H9 (cell line): ENCODE measurements at regions not wholly inside any gene's neighbourhood (a gene's known extent, or its start where the extent isn't known, plus 50 kb on each side); places are given as distances from the start of the nearest gene placed in this dataset.

Experiments
- DNase-seq: peaks from one replicate; pipeline ENCODE4 v3.0.0-alpha.2; 2017
- H2AFZ ChIP-seq: one replicate; pipeline ENCODE4 v1.6.1; 2013; ENCODE audit warnings: mild to moderate bottlenecking, low read length, control low read depth, moderate library complexity
- H2AK5ac ChIP-seq: 2 replicates; pipeline ENCODE4 v1.6.1; 2013; ENCODE audit warnings: low read length, control low read depth, mixed read lengths; ENCODE audit not compliant: insufficient read length
- H2BK120ac ChIP-seq: one replicate; pipeline ENCODE4 v1.6.1; 2013; ENCODE audit warnings: low read depth, mild to moderate bottlenecking, low read length, control low read depth, inconsistent platforms; ENCODE audit not compliant: poor library complexity, severe bottlenecking
- H2BK12ac ChIP-seq: 2 replicates; pipeline ENCODE4 v1.6.1; 2013; ENCODE audit warnings: low read length, control low read depth, mixed read lengths, low read depth; ENCODE audit not compliant: insufficient read length
- H2BK15ac ChIP-seq: 2 replicates; pipeline ENCODE4 v1.6.1; 2013; ENCODE audit warnings: low read depth, low read length, control low read depth
- H2BK20ac ChIP-seq: one replicate; pipeline ENCODE4 v1.6.1; 2013; ENCODE audit warnings: low read depth, mild to moderate bottlenecking, low read length, control low read depth, inconsistent platforms; ENCODE audit not compliant: poor library complexity, severe bottlenecking
- H2BK5ac ChIP-seq: 2 replicates; pipeline ENCODE4 v1.6.1; 2013; ENCODE audit warnings: low read length, control low read depth, mixed read lengths; ENCODE audit not compliant: insufficient read length
- H3K14ac ChIP-seq: 2 replicates; pipeline ENCODE4 v1.6.1; 2013; ENCODE audit warnings: low read length, control low read depth; ENCODE audit not compliant: insufficient read depth
- H3K18ac ChIP-seq: 2 replicates; pipeline ENCODE4 v1.6.1; 2013; ENCODE audit warnings: low read depth, mild to moderate bottlenecking, mixed read lengths, low read length, control low read depth; ENCODE audit not compliant: insufficient read length
- H3K23ac ChIP-seq: 2 replicates; pipeline ENCODE4 v1.6.1; 2013; ENCODE audit warnings: low read length, control low read depth, mixed read lengths, low read depth; ENCODE audit not compliant: insufficient read length
- H3K23me2 ChIP-seq: 2 replicates; pipeline ENCODE4 v1.6.1; 2013; ENCODE audit warnings: low read depth, mild to moderate bottlenecking, mixed read lengths, low read length, control low read depth; ENCODE audit not compliant: insufficient read length, poor library complexity, severe bottlenecking
- H3K27ac ChIP-seq: 2 replicates; pipeline ENCODE4 v1.5.1; 2013; ENCODE audit warnings: low read length, control low read depth, mixed read lengths, low read depth; ENCODE audit not compliant: insufficient read length
- H3K27me3 ChIP-seq: 2 replicates; pipeline ENCODE4 v1.6.1; 2013; ENCODE audit warnings: low read length, control low read depth, inconsistent platforms; ENCODE audit not compliant: insufficient read depth
- H3K4ac ChIP-seq: 2 replicates; pipeline ENCODE4 v1.6.1; 2013; ENCODE audit warnings: low read depth, mild to moderate bottlenecking, control low read depth, inconsistent platforms, low read length, moderate library complexity
- H3K4me1 ChIP-seq: 2 replicates; pipeline ENCODE4 v1.6.1; 2013; ENCODE audit warnings: low read length, control low read depth, inconsistent platforms; ENCODE audit not compliant: insufficient read depth
- H3K4me2 ChIP-seq: 2 replicates; pipeline ENCODE4 v1.6.1; 2013; ENCODE audit warnings: low read length, control low read depth, mixed read lengths; ENCODE audit not compliant: insufficient read length, insufficient read depth
- H3K56ac ChIP-seq: 2 replicates; pipeline ENCODE4 v1.6.1; 2013; ENCODE audit warnings: low read depth, mild to moderate bottlenecking, mixed read lengths, low read length, control low read depth; ENCODE audit not compliant: insufficient read length
- H3K79me1 ChIP-seq: 2 replicates; pipeline ENCODE4 v1.6.1; 2013; ENCODE audit warnings: low read depth, mild to moderate bottlenecking, moderate library complexity, low read length, control low read depth, inconsistent platforms; ENCODE audit not compliant: insufficient read depth, poor library complexity, severe bottlenecking
- H3K79me2 ChIP-seq: 2 replicates; pipeline ENCODE4 v1.6.1; 2013; ENCODE audit warnings: low read length, control low read depth, inconsistent platforms; ENCODE audit not compliant: insufficient read depth
- H3K9ac ChIP-seq: 2 replicates; pipeline ENCODE4 v1.6.1; 2013; ENCODE audit warnings: low read length, control low read depth, mixed read lengths; ENCODE audit not compliant: insufficient read length; ENCODE audit errors: extremely low read depth
- H3K9me3 ChIP-seq: one replicate; pipeline ENCODE4 v1.6.1; 2013; ENCODE audit warnings: low read depth, low read length, inconsistent platforms; ENCODE audit not compliant: control insufficient read depth
- H3T11ph ChIP-seq: one replicate; pipeline ENCODE4 v1.6.1; 2013; ENCODE audit warnings: mild to moderate bottlenecking, low read length, control low read depth, inconsistent platforms
- H4K20me1 ChIP-seq: one replicate; pipeline ENCODE4 v1.6.1; 2013; ENCODE audit not compliant: control insufficient read depth, insufficient read length, insufficient read depth
- H4K5ac ChIP-seq: 2 replicates; pipeline ENCODE4 v1.6.1; 2013; ENCODE audit warnings: low read depth, mild to moderate bottlenecking, mixed read lengths, low read length, control low read depth; ENCODE audit not compliant: insufficient read length
- H4K8ac ChIP-seq: replicated peaks from 2 replicates; pipeline ENCODE4 v1.6.1; 2013; ENCODE audit warnings: low read length, control low read depth, mixed read lengths, low read depth; ENCODE audit not compliant: insufficient read length
- H4K91ac ChIP-seq: 2 replicates; pipeline ENCODE4 v1.6.1; 2013; ENCODE audit warnings: low read depth, mild to moderate bottlenecking, moderate library complexity, mixed read lengths, low read length, control low read depth; ENCODE audit not compliant: insufficient read length
- H3K27ac Mint-ChIP-seq, 3 experiments: 2 replicates in 2 of 3; 3 replicates in 1 of 3; pipeline ENCODE4 v1.8.0; 2020 to 2021; ENCODE audit warnings: mixed read lengths in 3 of 3, mild to moderate bottlenecking in 1 of 3, moderate library complexity in 1 of 3
- H3K27me3 Mint-ChIP-seq: 2 replicates; pipeline ENCODE4 v1.8.0; 2021; ENCODE audit warnings: low read depth, mild to moderate bottlenecking, moderate library complexity, mixed read lengths
- H3K36me3 Mint-ChIP-seq, 3 experiments: 2 replicates in 2 of 3; 3 replicates in 1 of 3; pipeline ENCODE4 v1.8.0; 2020 to 2021; ENCODE audit warnings: low read depth in 3 of 3, mixed read lengths in 3 of 3; ENCODE audit not compliant: insufficient read depth in 1 of 3
- H3K4me1 Mint-ChIP-seq, 2 experiments: 2 replicates each; pipeline ENCODE4 v1.8.0; 2020; ENCODE audit warnings: mixed read lengths in 2 of 2
- H3K4me3 Mint-ChIP-seq, 2 experiments: 2 replicates in 1 of 2; 3 replicates in 1 of 2; pipeline ENCODE4 v1.8.0; 2020 to 2021; ENCODE audit warnings: mild to moderate bottlenecking in 2 of 2, mixed read lengths in 2 of 2, moderate library complexity in 1 of 2
- H3K9me3 Mint-ChIP-seq, 2 experiments: 2 replicates in 1 of 2; 3 replicates in 1 of 2; pipeline ENCODE4 v1.8.0; 2020; ENCODE audit warnings: mild to moderate bottlenecking in 2 of 2, mixed read lengths in 2 of 2, moderate library complexity in 1 of 2
- WGBS: extraction: QIAGEN DNeasy Blood & Tissue Kit; methylation state at CpG from one replicate; pipeline ENCODE4 v1.1.7; 2013; ENCODE audit warnings: missing lambda C conversion rate, low lambda C conversion rate, mixed read lengths; ENCODE audit not compliant: insufficient read length; ENCODE audit errors: extremely low coverage; 5-methylcytosine and 5-hydroxymethylcytosine counted together
- TF ChIP-seq, protein P1 (sequence below): fragments of 200-600 bp; sonication (generic); conservative IDR thresholded peaks from 3 replicates; pipeline ENCODE4 v1.8.0; 2021; ENCODE audit warnings: antibody characterized with exemption, mild to moderate bottlenecking

DNA sequence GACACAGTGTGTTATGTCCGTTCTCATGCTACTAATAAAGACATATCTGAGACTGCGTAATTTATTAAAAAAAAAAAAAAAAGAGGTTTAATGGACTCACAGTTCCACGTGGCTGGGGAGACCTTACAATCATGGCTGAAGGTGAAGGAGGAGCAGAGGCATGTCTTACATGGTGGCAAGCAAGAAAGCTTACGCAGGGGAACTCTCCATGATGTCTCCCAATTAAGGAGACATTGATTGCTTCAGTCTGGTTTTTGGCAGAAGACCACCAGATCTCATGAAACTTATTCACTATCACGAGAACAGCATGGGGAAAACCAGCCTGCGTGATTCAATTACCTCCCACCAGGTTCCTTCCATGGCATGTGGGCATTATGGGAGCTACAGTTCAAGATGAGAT, 221.8 kb downstream of the ASMT start:
- H2BK20ac ChIP-seq = no peak overlapping the region
- H3K23ac ChIP-seq = no peak overlapping the region
- H3K36me3 Mint-ChIP-seq = peaks cover 3 to 15% (median 13%) of the 10 kb centered on the region in 3 experiments; a peak in 5 of 7 replicates
- H3K4me1 Mint-ChIP-seq = peaks cover 6 to 9% of the 10 kb centered on the region in 2 experiments
- H3K18ac ChIP-seq = no peak overlapping the region
- H3K27ac ChIP-seq = no peak overlapping the region
- peaks cover 9% of the 10 kb centered on the region for H3K9me3 ChIP-seq
- DNase-seq = no peak
- no peaks in the 10 kb centered on the region for H3K79me2 ChIP-seq
- H2BK15ac ChIP-seq = no peak overlapping the region
- no peaks in the 10 kb centered on the region for H3K79me1 ChIP-seq
- H3K4ac ChIP-seq = no peak overlapping the region
- peaks cover 18 to 35% of the 10 kb centered on the region in 2 experiments for H3K9me3 Mint-ChIP-seq
- no peaks in the 10 kb centered on the region for H3K27me3 ChIP-seq
- no peaks in the 10 kb centered on the region for H3K23me2 ChIP-seq
- TF ChIP-seq, protein P1, sequence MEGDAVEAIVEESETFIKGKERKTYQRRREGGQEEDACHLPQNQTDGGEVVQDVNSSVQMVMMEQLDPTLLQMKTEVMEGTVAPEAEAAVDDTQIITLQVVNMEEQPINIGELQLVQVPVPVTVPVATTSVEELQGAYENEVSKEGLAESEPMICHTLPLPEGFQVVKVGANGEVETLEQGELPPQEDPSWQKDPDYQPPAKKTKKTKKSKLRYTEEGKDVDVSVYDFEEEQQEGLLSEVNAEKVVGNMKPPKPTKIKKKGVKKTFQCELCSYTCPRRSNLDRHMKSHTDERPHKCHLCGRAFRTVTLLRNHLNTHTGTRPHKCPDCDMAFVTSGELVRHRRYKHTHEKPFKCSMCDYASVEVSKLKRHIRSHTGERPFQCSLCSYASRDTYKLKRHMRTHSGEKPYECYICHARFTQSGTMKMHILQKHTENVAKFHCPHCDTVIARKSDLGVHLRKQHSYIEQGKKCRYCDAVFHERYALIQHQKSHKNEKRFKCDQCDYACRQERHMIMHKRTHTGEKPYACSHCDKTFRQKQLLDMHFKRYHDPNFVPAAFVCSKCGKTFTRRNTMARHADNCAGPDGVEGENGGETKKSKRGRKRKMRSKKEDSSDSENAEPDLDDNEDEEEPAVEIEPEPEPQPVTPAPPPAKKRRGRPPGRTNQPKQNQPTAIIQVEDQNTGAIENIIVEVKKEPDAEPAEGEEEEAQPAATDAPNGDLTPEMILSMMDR = no peak
- H3K56ac ChIP-seq = no peak overlapping the region
- no peak overlapping the region for H3K27ac Mint-ChIP-seq
- H2BK120ac ChIP-seq = no peak overlapping the region
- H2BK12ac ChIP-seq = no peak overlapping the region
- no peak overlapping the region for H3T11ph ChIP-seq
- H4K8ac ChIP-seq = no peak overlapping the region
- no peak overlapping the region for H4K91ac ChIP-seq
- H2AK5ac ChIP-seq = no peak overlapping the region
- H4K5ac ChIP-seq = no peak overlapping the region
- no peaks in the 10 kb centered on the region; the same call in 1 of the 2 replicates for H3K27me3 Mint-ChIP-seq
- no peak overlapping the region for H3K14ac ChIP-seq
- no peak overlapping the region for H3K9ac ChIP-seq
- no peak overlapping the region for H3K4me2 ChIP-seq
- H4K20me1 ChIP-seq = no peaks in the 10 kb centered on the region
- no peak overlapping the region for H3K4me3 Mint-ChIP-seq
- no peak overlapping the region for H2BK5ac ChIP-seq
- no CpG with 5 or more reads among the region's 6 CpGs for WGBS
- no peaks in the 10 kb centered on the region for H3K4me1 ChIP-seq
- H2AFZ ChIP-seq = no peak overlapping the region
